HG02588 (cell line): ENCODE measurements at regions not wholly inside any gene's neighbourhood (a gene's known extent, or its start where the extent isn't known, plus 50 kb on each side); places are given as distances from the start of the nearest gene placed in this dataset.

ENCODE experiments used
- ATAC-seq: cut with Tn5 transposase; IDR thresholded peaks from one replicate; pipeline ENCODE4 v1.9.1; 2021; ENCODE audit warnings: mild to moderate bottlenecking, moderate library complexity; ENCODE audit not compliant: unreplicated experiment

DNA sequence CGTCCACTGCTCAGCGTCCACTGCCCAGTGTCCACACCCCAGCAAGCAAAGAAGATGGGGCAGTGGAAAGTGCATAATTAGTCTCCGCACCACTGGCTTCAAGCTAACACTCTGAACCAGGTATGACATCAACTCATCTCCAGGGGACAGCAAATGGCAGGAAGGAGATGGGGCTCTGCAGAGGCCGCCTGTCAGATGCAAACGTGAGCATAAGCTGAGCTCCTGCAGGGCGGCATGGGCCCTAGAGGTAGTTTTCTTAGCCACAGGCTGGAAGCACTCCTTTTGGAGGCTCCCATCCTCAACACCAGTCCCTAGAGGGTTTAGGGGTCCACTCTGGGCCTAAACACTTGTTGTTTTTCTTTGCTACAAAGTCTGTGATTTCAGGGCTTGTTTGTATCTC lies 335.8 kb upstream of the MKI67 start:
- no peak for ATAC-seq

DNA sequence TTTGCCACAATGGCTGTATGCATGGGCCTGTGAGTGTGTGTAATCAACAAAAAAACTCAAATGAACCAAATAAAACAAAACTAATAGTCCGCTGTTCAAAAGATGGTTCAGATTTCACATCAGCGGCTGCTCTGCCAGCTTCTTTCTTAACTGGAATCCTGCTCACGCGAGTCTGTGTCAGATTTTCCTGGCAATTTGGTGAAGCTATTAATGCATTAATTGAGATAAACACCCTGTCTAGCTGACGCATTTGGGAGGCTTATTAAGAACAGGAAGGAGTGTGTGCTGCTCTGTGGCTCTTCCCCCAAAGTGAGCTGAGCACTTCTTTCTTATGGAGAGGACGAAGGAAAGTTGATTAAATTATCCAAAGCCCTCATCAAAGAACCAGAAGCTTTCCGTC lies 336.6 kb upstream of the MKI67 start:
- no peak for ATAC-seq

GRCh38 chr10:128463991-128464760 lies 338.0 kb upstream of the MKI67 start:
- no peak for ATAC-seq

- no peak for ATAC-seq
Measured at GRCh38 chr10:128465697-128466096, 339.5 kb upstream of the MKI67 start.

GRCh38 chr10:128466831-128467371 lies 340.7 kb upstream of the MKI67 start:
- no peak for ATAC-seq

GRCh38 chr10:128468462-128468861 lies 342.2 kb upstream of the MKI67 start:
- no peak for ATAC-seq

- ATAC-seq: no peak
Measured at GRCh38 chr10:128469515-128469914, 343.3 kb upstream of the MKI67 start.

DNA sequence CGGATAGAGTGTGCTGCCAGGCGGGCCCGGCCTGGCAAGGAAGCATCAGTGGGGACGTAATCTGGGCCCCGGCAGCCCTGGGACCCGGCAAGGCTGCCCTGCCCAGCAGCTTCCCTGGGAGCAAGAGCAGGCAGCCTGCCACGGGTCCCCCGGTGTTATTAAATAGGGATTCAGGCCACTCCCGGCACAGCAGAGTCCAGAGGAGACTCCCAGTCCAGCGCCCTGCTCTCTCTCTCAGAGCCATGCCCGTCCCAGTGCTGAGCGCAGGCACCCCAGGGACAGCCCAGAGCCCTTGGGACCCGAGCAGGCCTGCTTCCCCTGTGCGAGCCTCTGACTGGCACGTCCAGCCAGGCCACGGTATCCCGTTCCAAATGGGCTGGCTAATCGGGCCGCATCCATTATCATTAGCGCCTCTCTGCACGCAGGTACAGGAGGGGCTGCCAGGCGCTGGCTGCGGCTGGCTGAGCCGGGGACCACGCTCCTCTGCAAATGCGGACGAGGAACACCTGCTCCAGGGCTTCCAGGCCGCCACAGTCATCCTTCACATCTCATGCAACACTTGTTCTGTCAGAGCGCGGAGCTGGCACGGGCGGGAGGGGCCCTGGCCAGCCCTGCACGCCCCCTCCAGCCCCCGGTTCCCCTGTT lies 344.2 kb upstream of the MKI67 start:
- no peak for ATAC-seq

GRCh38 chr10:128471151-128471550 lies 344.9 kb upstream of the MKI67 start:
- no peak for ATAC-seq

GRCh38 chr10:128472196-128472595 lies 346.0 kb upstream of the MKI67 start:
- ATAC-seq: no peak

DNA sequence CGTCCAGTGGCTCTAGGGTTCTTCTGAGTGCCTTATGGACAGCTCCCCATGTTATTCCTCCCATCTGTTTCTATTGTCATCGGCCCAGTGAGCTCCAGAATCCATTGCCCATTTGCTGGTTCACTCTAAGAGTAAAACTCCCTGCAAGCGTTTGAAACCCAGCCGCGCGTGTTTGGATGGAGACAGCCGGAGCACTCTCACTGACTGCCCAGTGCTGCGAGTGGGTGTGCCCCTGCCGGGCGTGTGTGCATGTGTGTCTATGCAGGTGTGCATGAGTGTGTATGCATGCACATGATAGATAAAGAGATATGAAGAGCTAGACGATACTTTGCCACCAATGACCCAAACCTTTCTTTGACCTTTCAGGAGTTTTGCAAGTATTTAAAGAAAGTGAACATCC lies 347.2 kb upstream of the MKI67 start:
- no peak for ATAC-seq

DNA sequence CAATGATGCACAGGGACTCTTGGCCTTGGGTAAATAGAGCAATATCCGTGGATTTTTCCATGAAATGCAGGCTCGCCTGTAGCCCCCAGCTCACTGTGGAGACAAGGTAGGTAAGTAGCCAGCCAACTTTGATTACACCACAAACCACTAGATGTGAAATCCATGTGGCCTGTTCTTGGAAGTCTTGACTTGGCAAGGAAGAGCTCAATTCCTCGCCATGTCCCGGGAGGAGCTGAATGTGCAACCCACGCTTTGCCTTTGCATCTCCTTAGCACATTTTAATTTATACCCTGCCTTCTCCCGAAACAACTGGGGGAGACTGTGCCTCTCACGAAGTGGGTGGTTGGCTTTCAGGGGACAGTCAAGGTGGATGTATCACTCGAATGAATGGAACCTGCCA lies 347.7 kb upstream of the MKI67 start:
- no peak for ATAC-seq

DNA sequence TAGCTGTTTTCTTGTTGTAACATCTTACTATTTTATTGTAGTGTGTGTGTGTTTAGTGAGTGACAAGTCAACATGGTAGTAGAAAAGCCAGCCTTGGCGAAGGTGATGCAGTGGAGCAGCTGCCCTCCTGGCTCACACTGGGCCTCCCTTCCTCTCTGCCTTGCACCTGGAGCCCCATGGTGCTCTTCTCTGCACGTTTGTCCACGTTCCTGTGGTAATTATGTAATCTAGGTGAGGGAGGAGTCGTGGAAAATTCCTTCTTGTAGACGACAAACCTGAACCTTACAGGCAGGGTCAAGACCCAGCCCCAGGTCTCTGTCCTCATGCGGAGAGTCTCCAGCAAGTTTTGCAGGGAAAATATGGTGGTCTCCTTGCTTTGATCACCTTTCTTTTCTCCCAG lies 348.3 kb upstream of the MKI67 start:
- ATAC-seq: no peak

DNA sequence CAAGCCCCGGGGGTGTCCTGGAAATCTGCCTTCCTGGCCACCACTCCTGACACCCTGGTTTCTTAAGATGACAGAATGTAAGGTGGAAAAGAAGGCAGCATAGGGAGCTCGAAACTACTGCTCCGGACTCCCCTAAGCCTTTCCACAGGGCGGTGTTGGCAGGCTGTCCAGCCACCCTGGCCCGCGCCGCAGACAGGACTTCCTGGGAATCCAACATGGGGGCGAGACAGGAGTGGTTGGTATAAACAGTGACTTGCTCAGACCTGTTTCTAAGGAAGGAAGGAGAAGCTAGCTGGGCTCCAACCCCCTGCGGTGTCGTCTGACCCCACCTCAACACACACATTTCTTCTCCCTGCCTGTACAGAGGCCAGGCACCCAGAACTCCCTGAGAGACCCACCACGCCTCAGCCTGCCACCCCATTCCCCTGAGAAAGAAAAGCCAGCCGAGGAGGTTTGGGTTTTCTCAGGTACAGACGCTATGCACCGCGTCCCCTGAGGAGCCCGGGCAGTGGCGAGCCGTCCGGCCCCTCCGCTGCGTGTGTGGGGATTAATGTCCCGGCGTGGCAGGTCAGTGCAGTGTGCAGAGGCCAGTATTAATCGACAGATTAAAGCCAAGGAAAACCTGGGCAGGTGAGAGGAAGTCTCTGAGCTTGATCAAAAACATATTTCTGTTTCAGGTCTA lies 349.6 kb upstream of the MKI67 start:
- no peak for ATAC-seq

DNA sequence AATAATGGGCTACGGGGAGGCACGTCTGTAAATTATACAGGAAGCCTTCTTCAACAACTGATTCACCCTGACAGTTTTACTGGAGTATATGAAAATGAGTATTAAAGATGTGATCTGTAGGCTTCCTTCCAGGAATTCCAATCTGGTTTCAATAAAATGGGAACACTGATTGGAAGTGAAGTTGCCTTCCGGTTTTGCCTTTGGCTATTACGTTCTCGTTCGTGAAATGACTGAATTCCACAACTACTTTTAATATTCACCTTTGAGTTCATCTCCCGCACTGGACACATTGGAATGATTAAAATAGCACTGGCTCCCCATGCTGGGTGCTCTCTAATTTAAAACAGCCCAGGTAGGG lies 350.1 kb upstream of the MKI67 start:
- ATAC-seq: no peak

GRCh38 chr10:128476845-128477244 lies 350.6 kb upstream of the MKI67 start:
- ATAC-seq: no peak

GRCh38 chr10:128480601-128481000 lies 354.4 kb upstream of the MKI67 start:
- ATAC-seq: no peak

- no peak for ATAC-seq
Measured at GRCh38 chr10:128481152-128481840, 355.1 kb upstream of the MKI67 start.

DNA sequence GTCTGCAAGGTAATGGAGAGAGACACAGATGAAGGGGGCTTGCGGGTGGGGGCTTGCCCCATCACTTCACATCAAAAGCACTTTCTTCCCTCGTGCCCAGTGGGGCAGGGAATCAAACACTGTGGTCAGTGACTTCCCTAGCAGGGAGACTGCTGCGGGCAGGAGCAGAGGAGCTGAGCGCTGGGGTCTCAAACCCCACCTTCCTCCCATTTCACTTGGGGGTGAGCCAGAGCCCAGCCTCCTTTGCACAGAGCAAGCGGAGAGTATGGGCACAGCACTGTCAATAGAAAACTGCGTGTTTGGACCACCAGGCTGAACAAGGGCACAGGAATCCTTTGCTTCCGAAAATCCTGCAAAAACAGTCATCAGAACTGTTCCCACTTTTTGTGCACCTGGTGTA lies 355.8 kb upstream of the MKI67 start:
- no peak for ATAC-seq

- no peak for ATAC-seq
Measured at GRCh38 chr10:128483216-128483615, 357.0 kb upstream of the MKI67 start.

GRCh38 chr10:128484041-128484440 lies 357.8 kb upstream of the MKI67 start:
- no peak for ATAC-seq
